Left forelimb (tissue), 1 donor: ENCODE measurements at regions not wholly inside any gene's neighbourhood (a gene's known extent, or its start where the extent isn't known, plus 50 kb on each side); places are given as distances from the start of the nearest gene placed in this dataset.
"Not testable (repeated sequence)": the region's sequence is repeated elsewhere in the genome, so short reads cannot be mapped to it uniquely, and the experiment has no call there.

Experiments
- DNase-seq: peaks from one replicate; pipeline ENCODE4 v3.0.0-alpha.2; 2018; ENCODE audit warnings: low spot score

- DNase-seq: no peak
Measured at GRCh38 chr5:90056911-90057705, 352.4 kb downstream of the CETN3 start.

- DNase-seq: no peak
Measured at GRCh38 chr5:90055831-90056328, 353.7 kb downstream of the CETN3 start.

GRCh38 chr5:90054612-90055011, 354.9 kb downstream of the CETN3 start:
- no peak for DNase-seq

- no peak for DNase-seq
Measured at GRCh38 chr5:90051756-90052155, 357.8 kb downstream of the CETN3 start.

GRCh38 chr5:90050103-90050502, 359.5 kb downstream of the CETN3 start:
- no peak for DNase-seq

- DNase-seq: no peak
Measured at GRCh38 chr5:90047113-90047512, 362.4 kb downstream of the CETN3 start.

- DNase-seq: not testable (repeated sequence)
Measured at GRCh38 chr5:90040082-90040481, 369.5 kb downstream of the CETN3 start.

GRCh38 chr5:90037646-90038045, 371.9 kb downstream of the CETN3 start:
- no peak for DNase-seq

GRCh38 chr5:90022711-90023053, 386.9 kb downstream of the CETN3 start:
- no peak for DNase-seq

- DNase-seq: no peak
Measured at GRCh38 chr5:90022002-90022710, 387.4 kb downstream of the CETN3 start.

- no peak for DNase-seq
Measured at GRCh38 chr5:90020575-90021538, 388.7 kb downstream of the CETN3 start.

GRCh38 chr5:90017239-90017638, 392.3 kb downstream of the CETN3 start:
- no peak for DNase-seq

GRCh38 chr5:90015584-90016018, 394.0 kb downstream of the CETN3 start:
- DNase-seq: no peak

GRCh38 chr5:90014420-90014819, 395.1 kb downstream of the CETN3 start:
- no peak for DNase-seq

- DNase-seq: no peak
Measured at GRCh38 chr5:90000351-90000750, 409.2 kb downstream of the CETN3 start.

- no peak for DNase-seq
Measured at GRCh38 chr5:89998519-89999305, 410.8 kb downstream of the CETN3 start.

GRCh38 chr5:89996890-89997289, 412.7 kb downstream of the CETN3 start:
- no peak for DNase-seq

GRCh38 chr5:89996335-89996734, 413.2 kb downstream of the CETN3 start:
- no peak for DNase-seq

- no peak for DNase-seq
Measured at GRCh38 chr5:89994266-89994665, 415.3 kb downstream of the CETN3 start.

- no peak for DNase-seq
Measured at GRCh38 chr5:89992201-89992600, 417.4 kb downstream of the CETN3 start.

- no peak for DNase-seq
Measured at GRCh38 chr5:89991592-89991991, 418.0 kb downstream of the CETN3 start.
